Neural progenitor cell (in vitro differentiated cells): ENCODE measurements at regions not wholly inside any gene's neighbourhood (a gene's known extent, or its start where the extent isn't known, plus 50 kb on each side); places are given as distances from the start of the nearest gene placed in this dataset.

ENCODE experiments used
- DNase-seq: peaks from one replicate; pipeline ENCODE4 v3.0.0-alpha.2; 2016; ENCODE audit warnings: low spot score
- H2AFZ ChIP-seq: fragments of 200-600 bp; sonication (generic); replicated peaks from 2 replicates; pipeline ENCODE4 v1.6.1; 2016; ENCODE audit warnings: antibody characterized with exemption
- H3F3A ChIP-seq: fragments of 200-600 bp; sonication (generic); 2 replicates; pipeline ENCODE4 v1.6.1; 2016; ENCODE audit warnings: antibody characterized with exemption, low read depth
- H3K27ac ChIP-seq: fragments of 200-600 bp; sonication (generic); 2 replicates; pipeline ENCODE4 v1.5.1; 2016; ENCODE audit warnings: mild to moderate bottlenecking
- H3K27me3 ChIP-seq: fragments of 200-600 bp; sonication (generic); 2 replicates; pipeline ENCODE4 v1.6.1; 2016; ENCODE audit warnings: mild to moderate bottlenecking, moderate library complexity
- H3K36me3 ChIP-seq: fragments of 200-600 bp; sonication (generic); 2 replicates; pipeline ENCODE4 v1.5.1; 2016
- H3K4me1 ChIP-seq: fragments of 200-600 bp; sonication (generic); 2 replicates; pipeline ENCODE4 v1.6.1; 2016; ENCODE audit warnings: mixed run types
- H3K4me2 ChIP-seq: fragments of 200-600 bp; sonication (generic); 2 replicates; pipeline ENCODE4 v1.6.1; 2016
- H3K4me3 ChIP-seq: fragments of 200-600 bp; sonication (generic); 2 replicates; pipeline ENCODE4 v1.5.1; 2016
- H3K79me2 ChIP-seq: fragments of 200-600 bp; sonication (generic); 2 replicates; pipeline ENCODE4 v1.6.1; 2016; ENCODE audit warnings: low read depth
- H3K9ac ChIP-seq: fragments of 200-600 bp; sonication (generic); 2 replicates; pipeline ENCODE4 v1.6.1; 2016
- H3K9me3 ChIP-seq: fragments of 200-600 bp; sonication (generic); 2 replicates; pipeline ENCODE4 v1.5.1; 2016; ENCODE audit warnings: low read depth
- H4K20me1 ChIP-seq: fragments of 200-600 bp; sonication (generic); 2 replicates; pipeline ENCODE4 v1.6.1; 2016; ENCODE audit warnings: low read depth
- H3K27ac Mint-ChIP-seq: 3 replicates; pipeline ENCODE4 v1.8.0; 2021; ENCODE audit warnings: mixed read lengths
- H3K27me3 Mint-ChIP-seq: 2 replicates; pipeline ENCODE4 v1.8.0; 2022; ENCODE audit warnings: low read depth, mild to moderate bottlenecking, inconsistent platforms, moderate library complexity, mixed read lengths; ENCODE audit not compliant: insufficient read depth
- H3K36me3 Mint-ChIP-seq: 3 replicates; pipeline ENCODE4 v1.8.0; 2021; ENCODE audit warnings: mixed read lengths
- H3K4me1 Mint-ChIP-seq: 3 replicates; pipeline ENCODE4 v1.8.0; 2021; ENCODE audit warnings: mixed read lengths
- H3K4me3 Mint-ChIP-seq: 3 replicates; pipeline ENCODE4 v1.8.0; 2021; ENCODE audit warnings: mild to moderate bottlenecking, moderate library complexity, mixed read lengths
- H3K9me3 Mint-ChIP-seq: 3 replicates; pipeline ENCODE4 v1.8.0; 2020; ENCODE audit warnings: mixed read lengths
- CTCF ChIP-seq: fragments of 200-600 bp; sonication (generic); IDR thresholded peaks from 2 replicates; pipeline ENCODE4 v1.5.1; 2017; ENCODE audit warnings: antibody characterized with exemption, mild to moderate bottlenecking
- EZH2 ChIP-seq: fragments of 200-600 bp; sonication (generic); IDR thresholded peaks from 2 replicates; pipeline ENCODE4 v1.6.1; 2017; ENCODE audit warnings: antibody characterized with exemption, mild to moderate bottlenecking, moderate library complexity
- EZH2phosphoT487 ChIP-seq: fragments of 200-600 bp; sonication (generic); IDR thresholded peaks from 2 replicates; pipeline ENCODE4 v1.6.1; 2017; ENCODE audit warnings: antibody characterized with exemption

GRCh38 chr5:26239588-26239987 lies 798.8 kb downstream of the CDH9 start:
- Histone ChIP-seq H3K27me3 (no peaks in the 10 kb centered on the region), H3K4me2 (no peak overlapping the region), H3K4me1 (no peaks in the 10 kb centered on the region), H4K20me1 (no peaks in the 10 kb centered on the region), H3K36me3 (no peaks in the 10 kb centered on the region), H3K9ac (no peak overlapping the region), H3K27ac (no peak overlapping the region), H3K79me2 (no peaks in the 10 kb centered on the region), H2AFZ (no peak overlapping the region), H3K9me3 (no peaks in the 10 kb centered on the region), H3K4me3 (no peak overlapping the region), H3F3A (no peaks in the 10 kb centered on the region)
- H3K27me3 Mint-ChIP-seq = peaks cover 3% of the 10 kb centered on the region
- no peaks in the 10 kb centered on the region for H3K36me3 Mint-ChIP-seq
- TF ChIP-seq CTCF = no peak
- no peak for TF ChIP-seq EZH2
- no peak for TF ChIP-seq EZH2phosphoT487
- DNase-seq = no peak
- H3K4me3 Mint-ChIP-seq = no peak overlapping the region
- peaks cover 6% of the 10 kb centered on the region for H3K9me3 Mint-ChIP-seq
- H3K27ac Mint-ChIP-seq = no peak overlapping the region
- no peaks in the 10 kb centered on the region for H3K4me1 Mint-ChIP-seq

GRCh38 chr5:26237489-26237888 lies 800.9 kb downstream of the CDH9 start:
- TF ChIP-seq EZH2phosphoT487 = no peak
- no peak for TF ChIP-seq CTCF
- no peak for TF ChIP-seq EZH2
- Mint-ChIP-seq H3K4me3 (no peak overlapping the region), H3K4me1 (no peaks in the 10 kb centered on the region), H3K27ac (no peak overlapping the region), H3K9me3 (peaks cover 8% of the 10 kb centered on the region), H3K36me3 (no peaks in the 10 kb centered on the region), H3K27me3 (peaks cover 3% of the 10 kb centered on the region)
- Histone ChIP-seq H4K20me1 (no peaks in the 10 kb centered on the region), H2AFZ (no peak overlapping the region), H3K4me1 (no peaks in the 10 kb centered on the region), H3K9ac (no peak overlapping the region), H3K4me3 (no peak overlapping the region), H3K4me2 (no peak overlapping the region), H3K9me3 (no peaks in the 10 kb centered on the region), H3F3A (no peaks in the 10 kb centered on the region), H3K36me3 (no peaks in the 10 kb centered on the region), H3K27ac (no peak overlapping the region), H3K27me3 (no peaks in the 10 kb centered on the region), H3K79me2 (no peaks in the 10 kb centered on the region)
- no peak for DNase-seq

GRCh38 chr5:26236936-26237335 lies 801.5 kb downstream of the CDH9 start:
- Histone ChIP-seq H3K79me2 (no peaks in the 10 kb centered on the region), H3K4me1 (no peaks in the 10 kb centered on the region), H3F3A (no peaks in the 10 kb centered on the region), H3K9me3 (no peaks in the 10 kb centered on the region), H3K4me2 (no peak overlapping the region), H3K9ac (no peak overlapping the region), H3K27ac (no peak overlapping the region), H3K4me3 (no peak overlapping the region), H3K27me3 (no peaks in the 10 kb centered on the region), H2AFZ (no peak overlapping the region), H3K36me3 (no peaks in the 10 kb centered on the region), H4K20me1 (no peaks in the 10 kb centered on the region)
- Mint-ChIP-seq H3K4me1 (no peaks in the 10 kb centered on the region), H3K4me3 (no peak overlapping the region), H3K36me3 (no peaks in the 10 kb centered on the region), H3K9me3 (peaks cover 8% of the 10 kb centered on the region), H3K27me3 (peaks cover 3% of the 10 kb centered on the region), H3K27ac (no peak overlapping the region)
- TF ChIP-seq EZH2phosphoT487 = no peak
- no peak for TF ChIP-seq CTCF
- no peak for TF ChIP-seq EZH2
- DNase-seq = no peak

GRCh38 chr5:26232706-26233105 lies 805.7 kb downstream of the CDH9 start:
- TF ChIP-seq EZH2phosphoT487 (no peak), EZH2 (no peak), CTCF (no peak)
- H3K27ac ChIP-seq = no peak overlapping the region

More at GRCh38 chr5:26232706-26233105, 805.7 kb downstream of the CDH9 start:
- Mint-ChIP-seq H3K36me3 (no peaks in the 10 kb centered on the region), H3K4me3 (no peak overlapping the region), H3K27me3 (no peaks in the 10 kb centered on the region), H3K27ac (no peak overlapping the region), H3K9me3 (peaks cover 17% of the 10 kb centered on the region), H3K4me1 (no peaks in the 10 kb centered on the region)
- H3K79me2 ChIP-seq = no peaks in the 10 kb centered on the region
- no peaks in the 10 kb centered on the region for H3F3A ChIP-seq
- no peaks in the 10 kb centered on the region for H3K36me3 ChIP-seq
- no peak overlapping the region for H3K9ac ChIP-seq
- H3K4me2 ChIP-seq = no peak overlapping the region
- no peak overlapping the region for H3K4me3 ChIP-seq
- no peaks in the 10 kb centered on the region for H4K20me1 ChIP-seq
- no peaks in the 10 kb centered on the region for H3K4me1 ChIP-seq
- H2AFZ ChIP-seq = no peak overlapping the region
- H3K27me3 ChIP-seq = no peaks in the 10 kb centered on the region
- H3K9me3 ChIP-seq = no peaks in the 10 kb centered on the region
- no peak for DNase-seq
